Caco-2 (cell line): ENCODE measurements at regions not wholly inside any gene's neighbourhood (a gene's known extent, or its start where the extent isn't known, plus 50 kb on each side); places are given as distances from the start of the nearest gene placed in this dataset.

Experiments
- BruUV-seq: library from RNA; stranded (reverse); fragments of 400-500 nt; replicated peaks from 2 replicates; lab custom pipeline; 2021; lab: Mats Ljungman, UMichigan
- CTCF ChIA-PET: fragments of 300-600 bp; sonication (Branson Sonifier 250); formaldehyde crosslinking; loops from one replicate; lab custom pipeline; 2022; ENCODE audit warnings: antibody characterized with exemption; lab: Charles Lee
- POLR2A ChIA-PET: fragments of 300-600 bp; sonication (Branson Sonifier 250); formaldehyde crosslinking; loops from one replicate; lab custom pipeline; 2022; ENCODE audit warnings: antibody characterized with exemption; lab: Charles Lee
- DNase-seq, 2 experiments: peaks; one replicate each; pipeline versions ENCODE4 v3.0.0 to v3.0.0-alpha.2; 2020 to 2022
- H3K27me3 ChIP-seq: replicated peaks from 2 replicates; pipeline ENCODE4 v1.6.0; 2011; ENCODE audit warnings: low read length; ENCODE audit not compliant: control insufficient read depth, insufficient read depth
- H3K36me3 ChIP-seq: 2 replicates; pipeline ENCODE4 v1.5.1; 2011; ENCODE audit warnings: low read length; ENCODE audit not compliant: control insufficient read depth, insufficient read depth
- H3K4me1 ChIP-seq: fragments of 250-450 bp; sonication (Bioruptor Pico); 2 replicates; pipeline ENCODE4 v1.5.1; 2020; ENCODE audit warnings: mild to moderate bottlenecking
- H3K4me3 ChIP-seq: 2 replicates; pipeline ENCODE4 v1.5.1; 2011; ENCODE audit warnings: low read depth, mild to moderate bottlenecking, control low read depth, low read length
- H3K9me3 ChIP-seq: fragments of 250-450 bp; sonication (Bioruptor Pico); 2 replicates; pipeline ENCODE4 v1.5.1; 2020; ENCODE audit warnings: mild to moderate bottlenecking, moderate library complexity
- H3K27ac Mint-ChIP-seq: one replicate; pipeline ENCODE4 v1.8.0; 2022; ENCODE audit warnings: mixed read lengths; ENCODE audit not compliant: unreplicated experiment
- H3K27me3 Mint-ChIP-seq: one replicate; pipeline ENCODE4 v1.8.0; 2022; ENCODE audit warnings: mixed read lengths; ENCODE audit not compliant: insufficient read depth, unreplicated experiment
- H3K36me3 Mint-ChIP-seq: one replicate; pipeline ENCODE4 v1.8.0; 2022; ENCODE audit warnings: mild to moderate bottlenecking, mixed read lengths; ENCODE audit not compliant: insufficient read depth, unreplicated experiment
- H3K4me1 Mint-ChIP-seq: one replicate; pipeline ENCODE4 v1.8.0; 2022; ENCODE audit warnings: low read depth, mixed read lengths; ENCODE audit not compliant: unreplicated experiment
- H3K4me3 Mint-ChIP-seq: one replicate; pipeline ENCODE4 v1.8.0; 2022; ENCODE audit warnings: mild to moderate bottlenecking, moderate library complexity, mixed read lengths; ENCODE audit not compliant: unreplicated experiment
- H3K9me3 Mint-ChIP-seq: one replicate; pipeline ENCODE4 v1.8.0; 2022; ENCODE audit warnings: mixed read lengths; ENCODE audit not compliant: unreplicated experiment
- CTCF ChIP-seq, 2 experiments: fragments of 200-600 bp in 1 of 2; IDR thresholded peaks; 1 replicate in 1 of 2; 2 replicates in 1 of 2; pipeline versions ENCODE4 v1.5.1 to v1.8.0; 2011 to 2022; ENCODE audit warnings: antibody characterized with exemption in 1 of 2, control low read depth in 1 of 2, inconsistent platforms in 1 of 2, low read depth in 1 of 2, low read length in 1 of 2, mild to moderate bottlenecking in 1 of 2, moderate library complexity in 1 of 2; ENCODE audit not compliant: insufficient read depth in 1 of 2, severe bottlenecking in 1 of 2, unreplicated experiment in 1 of 2
- intact Hi-C: fragments of 100-400 bp; cut with micrococcal nuclease; formaldehyde crosslinking; loops from one replicate; pipeline ENCODE4 v1.10.0; 2022; ENCODE audit not compliant: unreplicated experiment

DNA sequence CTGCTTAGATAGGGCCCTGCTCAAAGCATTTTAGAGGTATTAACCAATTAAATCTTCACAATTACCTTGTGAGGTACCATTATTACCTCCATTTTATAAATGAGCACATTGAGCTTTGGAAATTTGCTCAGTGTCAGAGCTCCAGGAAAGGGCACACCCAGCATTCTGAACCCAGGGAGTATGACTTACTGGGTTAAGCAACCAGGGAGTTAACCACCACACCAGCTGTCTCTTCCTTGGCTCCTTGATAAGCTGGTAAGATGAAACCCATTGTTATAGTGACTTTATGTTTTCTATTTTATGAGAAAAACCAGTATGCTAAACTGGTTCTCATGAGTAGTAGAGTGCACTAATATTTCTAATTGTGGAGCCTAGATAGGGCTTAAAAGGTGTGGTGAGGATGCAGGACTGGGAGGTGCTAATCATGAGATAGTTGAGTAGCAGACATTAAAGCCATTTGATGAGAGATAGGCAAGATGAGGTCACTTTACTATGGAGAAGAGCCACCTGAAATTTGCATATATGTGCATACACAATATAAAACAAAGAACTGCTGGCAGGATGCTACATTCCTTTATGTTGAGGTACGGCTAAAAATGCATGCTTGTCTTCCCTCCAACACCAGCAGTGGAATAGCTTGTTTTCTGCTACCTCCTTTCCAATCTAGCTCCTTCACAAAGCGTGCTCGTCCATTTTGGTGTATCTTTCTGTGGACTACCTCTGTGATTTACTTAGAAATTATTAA, 556.1 kb downstream of the SPRY1 start:
- Histone ChIP-seq H3K36me3 (no peaks in the 10 kb centered on the region), H3K27me3 (no peaks in the 10 kb centered on the region), H3K4me1 (no peaks in the 10 kb centered on the region; the same call in 1 of the 2 replicates), H3K9me3 (no peaks in the 10 kb centered on the region), H3K4me3 (no peak overlapping the region)
- no peak for DNase-seq
- Mint-ChIP-seq H3K36me3 (no peaks in the 10 kb centered on the region), H3K9me3 (no peaks in the 10 kb centered on the region), H3K4me1 (no peaks in the 10 kb centered on the region), H3K27ac (no peak overlapping the region), H3K4me3 (no peak overlapping the region), H3K27me3 (no peaks in the 10 kb centered on the region)
- ChIA-PET CTCF (no interaction called here), POLR2A (no interaction called here)
- intact Hi-C loops, result no loop called here
- BruUV-seq, result no TSS peak
- TF ChIP-seq CTCF (IDR thresholded peaks at IDR 0.05; ENCODE audit: insufficient read depth in 1 of 2, low read depth in 1 of 2, low read length in 1 of 2, severe bottlenecking in 1 of 2, unreplicated experiment in 1 of 2), result no peak

- intact Hi-C loops, result no loop called here
- BruUV-seq, result no TSS peak
- CTCF ChIA-PET, result no interaction called here
- no peaks in the 10 kb centered on the region for H3K36me3 ChIP-seq
- Mint-ChIP-seq H3K27me3 (no peaks in the 10 kb centered on the region), H3K36me3 (no peaks in the 10 kb centered on the region), H3K4me3 (no peak overlapping the region), H3K9me3 (no peaks in the 10 kb centered on the region), H3K4me1 (no peaks in the 10 kb centered on the region), H3K27ac (no peak overlapping the region)
- DNase-seq, result no peak
- H3K4me1 ChIP-seq, result no peaks in the 10 kb centered on the region; the same call in 1 of the 2 replicates
- no peaks in the 10 kb centered on the region for H3K9me3 ChIP-seq
- no peak overlapping the region for H3K4me3 ChIP-seq
- POLR2A ChIA-PET, result no interaction called here
- no peaks in the 10 kb centered on the region for H3K27me3 ChIP-seq
- no peak for TF ChIP-seq CTCF (IDR thresholded peaks at IDR 0.05; ENCODE audit: insufficient read depth in 1 of 2, low read depth in 1 of 2, low read length in 1 of 2, severe bottlenecking in 1 of 2, unreplicated experiment in 1 of 2)
Observed at GRCh38 chr4:123953566-123953965, 557.0 kb downstream of the SPRY1 start.

DNA sequence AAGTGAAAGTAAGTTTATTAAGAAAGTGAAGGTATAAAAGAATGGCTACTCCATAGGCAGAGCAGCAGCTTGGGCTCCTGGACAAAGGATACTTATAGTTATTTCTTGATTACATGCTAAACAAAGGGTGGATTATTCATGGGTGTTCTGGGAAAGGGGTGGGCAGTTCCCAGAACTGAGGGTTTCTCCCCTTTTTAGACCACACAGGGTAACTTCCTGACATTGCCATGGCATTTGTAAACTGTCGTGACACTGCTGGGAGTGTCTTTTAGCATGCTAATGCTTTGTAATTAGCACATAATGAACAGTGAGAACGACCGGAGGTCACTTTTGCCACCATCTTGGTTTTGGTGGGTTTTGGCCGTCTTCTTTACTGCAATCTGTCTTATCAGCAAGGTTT, 557.6 kb downstream of the SPRY1 start:
- no peaks in the 10 kb centered on the region for H3K27me3 ChIP-seq
- no peak for TF ChIP-seq CTCF (IDR thresholded peaks at IDR 0.05; ENCODE audit: insufficient read depth in 1 of 2, low read depth in 1 of 2, low read length in 1 of 2, severe bottlenecking in 1 of 2, unreplicated experiment in 1 of 2)
- no TSS peak for BruUV-seq
- no peak for DNase-seq
- Mint-ChIP-seq H3K9me3 (no peaks in the 10 kb centered on the region), H3K27me3 (no peaks in the 10 kb centered on the region), H3K36me3 (no peaks in the 10 kb centered on the region), H3K27ac (no peak overlapping the region), H3K4me3 (no peak overlapping the region), H3K4me1 (no peaks in the 10 kb centered on the region)
- no peaks in the 10 kb centered on the region for H3K36me3 ChIP-seq
- ChIA-PET CTCF (no interaction called here), POLR2A (no interaction called here)
- H3K4me3 ChIP-seq, result no peak overlapping the region
- intact Hi-C loops, result no loop called here
- no peaks in the 10 kb centered on the region; the same call in 1 of the 2 replicates for H3K4me1 ChIP-seq
- no peaks in the 10 kb centered on the region for H3K9me3 ChIP-seq
